GM12878 (cell line): ENCODE measurements at regions not wholly inside any gene's neighbourhood (a gene's known extent, or its start where the extent isn't known, plus 50 kb on each side); places are given as distances from the start of the nearest gene placed in this dataset.

Experiments used
- ATAC-seq: fragments of 200-7000 bp; cut with Tn5 transposase; 3 replicates; pipeline ENCODE4 v1.9.1; 2020; ENCODE audit warnings: mild to moderate bottlenecking, moderate library complexity
- BruUV-seq: library from RNA; stranded (reverse); fragments of 400-500 nt; replicated peaks from 2 replicates; lab custom pipeline; 2021; lab: Mats Ljungman, UMichigan
- CTCF ChIA-PET: fragments of 300-600 bp; sonication (Branson Sonifier 250); formaldehyde crosslinking; extraction: SDS; loops from one replicate; lab custom pipeline; 2021; ENCODE audit warnings: inconsistent platforms; lab: Yijun Ruan, JAX
- POLR2A ChIA-PET: fragments of 350-600 bp; formaldehyde crosslinking; extraction: SDS; loops from one replicate; lab custom pipeline; 2021; ENCODE audit warnings: inconsistent platforms; lab: Charles Lee
- RAD21 ChIA-PET: fragments of 300-600 bp; sonication (Branson Sonifier 250); formaldehyde crosslinking; loops from one replicate; lab custom pipeline; 2023; ENCODE audit warnings: antibody characterized with exemption; ENCODE audit not compliant: unreplicated experiment; lab: Charles Lee
- SMC1A ChIA-PET: fragments of 300-600 bp; sonication (Branson Sonifier 250); formaldehyde crosslinking; loops from one replicate; lab custom pipeline; 2023; ENCODE audit not compliant: unreplicated experiment, uncharacterized antibody; lab: Charles Lee
- DNase-seq: peaks from one replicate; pipeline ENCODE4 v3.0.0-alpha.2; 2011; ENCODE audit warnings: low read depth, low spot score
- FAIRE-seq: peaks from 3 replicates; lab custom pipeline; 2011; peaks lifted over from hg19 to GRCh38; lab: Jason Lieb, UNC
- H2AFZ ChIP-seq: 2 replicates; pipeline ENCODE4 v1.6.0; 2011; ENCODE audit warnings: low read depth, low read length, control low read depth; ENCODE audit not compliant: control insufficient read depth
- H3K27ac ChIP-seq: 2 replicates; pipeline ENCODE4 v1.5.1; 2011; ENCODE audit warnings: control low read depth; ENCODE audit not compliant: control insufficient read depth, insufficient read depth
- H3K27me3 ChIP-seq, 2 experiments: replicated peaks in 1 of 2; 2 replicates each; pipeline versions ENCODE4 v1.6.0 to v1.6.1; 2011; ENCODE audit warnings: low read length in 1 of 2; ENCODE audit not compliant: control insufficient read depth in 2 of 2, insufficient read depth in 2 of 2
- H3K36me3 ChIP-seq, 2 experiments: 2 replicates each; pipeline ENCODE4 v1.5.1; 2011; ENCODE audit warnings: low read length in 1 of 2; ENCODE audit not compliant: control insufficient read depth in 2 of 2, insufficient read depth in 2 of 2
- H3K4me1 ChIP-seq: 2 replicates; pipeline ENCODE4 v1.6.1; 2011; ENCODE audit warnings: mild to moderate bottlenecking, low read length, moderate library complexity, mixed read lengths; ENCODE audit not compliant: control insufficient read depth, insufficient read depth
- H3K4me2 ChIP-seq: 2 replicates; pipeline ENCODE4 v1.6.0; 2011; ENCODE audit warnings: control low read depth; ENCODE audit not compliant: control insufficient read depth, insufficient read depth
- H3K4me3 ChIP-seq: fragments of 200-600 bp; sonication (generic); 2 replicates; pipeline ENCODE4 v1.5.1; 2016
- H3K79me2 ChIP-seq: 2 replicates; pipeline ENCODE4 v1.6.0; 2011; ENCODE audit warnings: low read length; ENCODE audit not compliant: control insufficient read depth, insufficient read depth
- H3K9ac ChIP-seq: 2 replicates; pipeline ENCODE4 v1.8.0; 2011; ENCODE audit warnings: low read length, control low read depth, mixed read lengths; ENCODE audit not compliant: control insufficient read depth, insufficient read depth
- H3K9me3 ChIP-seq: replicated peaks from 3 replicates; pipeline ENCODE4 v1.5.1; 2011; ENCODE audit warnings: mild to moderate bottlenecking, low read length; ENCODE audit not compliant: control insufficient read depth, insufficient read depth
- H4K20me1 ChIP-seq: 2 replicates; pipeline ENCODE4 v1.6.0; 2011; ENCODE audit not compliant: control insufficient read depth, insufficient read depth
- ATF7 ChIP-seq: fragments of 450-650 bp; IDR thresholded peaks from 2 replicates; pipeline ENCODE4 v1.6.1; 2016; ENCODE audit warnings: low read depth, mild to moderate bottlenecking
- BHLHE40 ChIP-seq, 2 experiments: fragments of 450-650 bp in 1 of 2; IDR thresholded peaks; 2 replicates each; pipeline ENCODE4 v1.6.1; 2011 to 2017; ENCODE audit warnings: low read depth in 2 of 2, borderline replicate concordance in 1 of 2, improper control_type of control experiment in 1 of 2, low read length in 1 of 2, mild to moderate bottlenecking in 1 of 2
- CUX1 ChIP-seq: IDR thresholded peaks from 2 replicates; pipeline ENCODE4 v1.6.1; 2012; ENCODE audit warnings: improper control_type of control experiment, low read depth, low read length; ENCODE audit not compliant: insufficient replicate concordance
- ELK1 ChIP-seq: IDR thresholded peaks from 2 replicates; pipeline ENCODE4 v1.6.1; 2012; ENCODE audit warnings: low read depth, low read length, improper control_type of control experiment
- KDM1A ChIP-seq: fragments of 200-600 bp; sonication (generic); IDR thresholded peaks from 2 replicates; pipeline ENCODE4 v1.6.1; 2016; ENCODE audit warnings: borderline replicate concordance
- NFXL1 ChIP-seq: fragments of 450-650 bp; IDR thresholded peaks from 2 replicates; pipeline ENCODE4 v1.6.1; 2017; ENCODE audit warnings: antibody characterized with exemption, mild to moderate bottlenecking, borderline replicate concordance
- NFYB ChIP-seq: IDR thresholded peaks from 2 replicates; pipeline ENCODE4 v1.6.1; 2011; ENCODE audit warnings: low read depth, mild to moderate bottlenecking, low read length, improper control_type of control experiment, moderate library complexity; ENCODE audit not compliant: insufficient read depth
- PAX5 ChIP-seq: IDR thresholded peaks from 2 replicates; pipeline ENCODE4 v1.6.1; 2011; ENCODE audit warnings: low read depth, low read length, borderline replicate concordance
- RBBP5 ChIP-seq: fragments of 200-600 bp; sonication (generic); conservative IDR thresholded peaks from 2 replicates; pipeline ENCODE4 v1.6.1; 2016
- REST ChIP-seq: IDR thresholded peaks from 2 replicates; pipeline ENCODE4 v1.6.1; 2012; ENCODE audit warnings: mild to moderate bottlenecking, low read depth, low read length
- TCF3 ChIP-seq: IDR thresholded peaks from 2 replicates; pipeline ENCODE4 v1.6.1; 2012; ENCODE audit warnings: low read depth, mild to moderate bottlenecking, low read length, borderline replicate concordance; ENCODE audit not compliant: insufficient read depth
- TCF7 ChIP-seq: IDR thresholded peaks from 2 replicates; pipeline ENCODE4 v1.6.1; 2014; ENCODE audit warnings: antibody characterized with exemption, borderline replicate concordance
- YBX1 ChIP-seq: fragments of 450-650 bp; IDR thresholded peaks from 2 replicates; pipeline ENCODE4 v1.6.1; 2016; ENCODE audit warnings: antibody characterized with exemption
- ZNF622 ChIP-seq: fragments of 450-650 bp; IDR thresholded peaks from 2 replicates; pipeline ENCODE4 v1.6.1; 2017; ENCODE audit warnings: mild to moderate bottlenecking, inconsistent platforms
- WGBS: methylation state at CpG from one replicate; pipeline ENCODE4 v1.1.6; 2016; ENCODE audit warnings: low lambda C conversion rate; ENCODE audit not compliant: insufficient replicate concordance, insufficient coverage; ENCODE audit errors: missing lambda C conversion rate; 5-methylcytosine and 5-hydroxymethylcytosine counted together
- in situ Hi-C: fragments of 300-500 bp; cut with MboI; formaldehyde crosslinking; loops from 9 replicates; pipeline ENCODE4 v1.14.3; 2018; ENCODE audit warnings: mixed read lengths
- intact Hi-C: fragments of 100-400 bp; cut with micrococcal nuclease; formaldehyde crosslinking; loops from one replicate; pipeline ENCODE4 v1.14.2; 2022; ENCODE audit not compliant: unreplicated experiment

DNA sequence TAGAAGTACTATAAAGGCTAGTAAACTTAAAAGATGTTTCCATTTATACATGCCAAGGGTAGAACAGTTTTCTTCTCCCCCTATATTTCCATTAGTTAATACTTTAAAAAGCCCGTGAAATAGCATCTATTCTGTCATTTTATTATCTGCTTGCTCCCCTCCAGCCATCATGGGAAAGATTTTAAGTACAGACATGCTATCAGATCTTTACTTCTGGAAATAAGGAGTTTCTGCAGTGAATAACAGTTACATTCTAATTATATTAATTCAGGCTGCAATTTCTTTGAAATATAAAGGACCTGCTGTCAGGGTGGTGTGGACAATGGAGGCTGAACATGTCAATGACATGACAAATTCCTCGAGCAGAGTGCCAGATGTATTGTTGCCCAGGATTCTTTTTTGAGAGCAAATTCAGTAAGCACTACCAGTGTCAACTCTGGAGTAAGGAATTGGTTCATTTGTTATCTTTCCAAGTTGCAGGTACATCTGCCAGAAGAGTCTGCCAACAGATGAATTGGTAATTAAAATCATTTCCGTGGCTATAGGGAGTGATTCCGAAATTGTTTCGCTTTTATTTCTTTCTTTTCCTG lies 151.3 kb downstream of the BTG1 start:
- in situ Hi-C loops (no loop called here), intact Hi-C loops (loop anchor here (5.0 kb wide), 2 partner anchors 138 to 658 kb away; no protein-coding TSS in a partner anchor)
- FAIRE-seq = no peak
- no peaks in the 10 kb centered on the region for H3K4me1 ChIP-seq
- H4K20me1 ChIP-seq = no peaks in the 10 kb centered on the region
- no peaks in the 10 kb centered on the region for H3K79me2 ChIP-seq
- H3K27ac ChIP-seq = no peak overlapping the region
- RAD21 ChIA-PET = interaction anchor here (1.0 to 1.6 kb wide), 2 partner anchors 25 to 150 kb away, joined by 3 to 4 read pairs; no protein-coding TSS in a partner anchor
- H2AFZ ChIP-seq = no peak overlapping the region
- ATAC-seq = no peak
- no TSS peak for BruUV-seq
- SMC1A ChIA-PET = interaction anchor here (0.8 to 4.6 kb wide), 8 partner anchors 10 to 576 kb away, joined by 3 to 37 read pairs (median 10); no protein-coding TSS in a partner anchor
- no peak overlapping the region for H3K9ac ChIP-seq
- H3K36me3 ChIP-seq = no peaks in the 10 kb centered on the region
- H3K9me3 ChIP-seq = peaks cover 2% of the 10 kb centered on the region
- CTCF ChIA-PET = interaction anchor here (1.3 to 1.6 kb wide), 3 partner anchors 139 to 183 kb away, joined by 3 read pairs; no protein-coding TSS in a partner anchor
- H3K4me2 ChIP-seq = no peak overlapping the region
- POLR2A ChIA-PET = no interaction called here
- no peaks in the 10 kb centered on the region for H3K27me3 ChIP-seq
- DNase-seq = no peak
- H3K4me3 ChIP-seq = no peak overlapping the region
- 83% methylated on average over 5 of the region's 5 CpGs for WGBS
- TF ChIP-seq PAX5 (no peak), NFXL1 (no peak), BHLHE40 (IDR thresholded peaks at IDR 0.05; ENCODE audit: borderline replicate concordance in 1 of 2, low read depth in 2 of 2, low read length in 1 of 2) (no peak), YBX1 (no peak), RBBP5 (no peak), CUX1 (no peak), NFYB (no peak), ZNF622 (no peak), TCF7 (no peak), ATF7 (no peak), ELK1 (no peak), REST (no peak), TCF3 (no peak), KDM1A (no peak)
